HG03103 (cell line): ENCODE measurements at regions not wholly inside any gene's neighbourhood (a gene's known extent, or its start where the extent isn't known, plus 50 kb on each side); places are given as distances from the start of the nearest gene placed in this dataset.

Source experiments
- ATAC-seq: cut with Tn5 transposase; IDR thresholded peaks from one replicate; pipeline ENCODE4 v1.9.1; 2021; ENCODE audit warnings: low read depth; ENCODE audit not compliant: unreplicated experiment

GRCh38 chr1:182200025-182200812 lies 138.7 kb upstream of the ZNF648 start:
- ATAC-seq: no peak

- ATAC-seq: no peak
Observed at GRCh38 chr1:182198006-182198605, 136.6 kb upstream of the ZNF648 start.

- no peak for ATAC-seq
Observed at GRCh38 chr1:182196897-182197870, 135.7 kb upstream of the ZNF648 start.

- ATAC-seq: no peak
Observed at GRCh38 chr1:182195733-182196132, 134.2 kb upstream of the ZNF648 start.

GRCh38 chr1:182193908-182194550 lies 132.5 kb upstream of the ZNF648 start:
- no peak for ATAC-seq

- no peak for ATAC-seq
Observed at GRCh38 chr1:182192966-182193365, 131.5 kb upstream of the ZNF648 start.

- no peak for ATAC-seq
Observed at GRCh38 chr1:182192215-182192614, 130.7 kb upstream of the ZNF648 start.

- ATAC-seq: no peak
Observed at GRCh38 chr1:182191381-182192115, 130.0 kb upstream of the ZNF648 start.

- no peak for ATAC-seq
Observed at GRCh38 chr1:182189535-182190066, 128.1 kb upstream of the ZNF648 start.

GRCh38 chr1:182186757-182187146 lies 125.2 kb upstream of the ZNF648 start:
- no peak for ATAC-seq

GRCh38 chr1:182185842-182186756 lies 124.6 kb upstream of the ZNF648 start:
- no peak for ATAC-seq

- ATAC-seq: no peak
Observed at GRCh38 chr1:182185136-182185535, 123.6 kb upstream of the ZNF648 start.

- no peak for ATAC-seq
Observed at GRCh38 chr1:182183606-182184005, 122.1 kb upstream of the ZNF648 start.

- ATAC-seq: no peak
Observed at GRCh38 chr1:182182311-182182710, 120.8 kb upstream of the ZNF648 start.

GRCh38 chr1:182181167-182181572 lies 119.7 kb upstream of the ZNF648 start:
- ATAC-seq: no peak

GRCh38 chr1:182175361-182175931 lies 113.9 kb upstream of the ZNF648 start:
- ATAC-seq: no peak

- no peak for ATAC-seq
Observed at GRCh38 chr1:182174513-182174855, 113.0 kb upstream of the ZNF648 start.

- no peak for ATAC-seq
Observed at GRCh38 chr1:182173808-182174512, 112.4 kb upstream of the ZNF648 start.
